ENCODE measurements at regions not wholly inside any gene's neighbourhood (a gene's known extent, or its start where the extent isn't known, plus 50 kb on each side); places are given as distances from the start of the nearest gene placed in this dataset.

- TF ChIP-seq CTCF (conservative IDR thresholded peaks at IDR 0.05; ENCODE audit: low read depth in 2 of 2): no peak
- no peak for TF ChIP-seq EZH2 (IDR thresholded peaks at IDR 0.05; ENCODE audit: low read depth, unreplicated experiment)
- TF ChIP-seq JUNB (IDR thresholded peaks at IDR 0.05; ENCODE audit: unreplicated experiment): no peak
- TF ChIP-seq POLR2AphosphoS5 (IDR thresholded peaks at IDR 0.05; ENCODE audit: low read depth): no peak
Observed at GRCh38 chr13:44169018-44169911, 204.4 kb upstream of the SERP2 start.
